ENCODE measurements at regions not wholly inside any gene's neighbourhood (a gene's known extent, or its start where the extent isn't known, plus 50 kb on each side); places are given as distances from the start of the nearest gene placed in this dataset.
"Not testable (repeated sequence)": the region's sequence is repeated elsewhere in the genome, so short reads cannot be mapped to it uniquely, and the experiment has no call there.

GRCh38 chr4:75287738-75288517 lies 226.3 kb downstream of the RCHY1 start:
- DNase-seq (ENCODE audit: low spot score): no peak

- DNase-seq (ENCODE audit: low spot score): no peak
Measured at GRCh38 chr4:75285837-75286236, 228.4 kb downstream of the RCHY1 start.

GRCh38 chr4:75284831-75285230 lies 229.4 kb downstream of the RCHY1 start:
- no peak for DNase-seq (ENCODE audit: low spot score)

- DNase-seq (ENCODE audit: low spot score): not testable (repeated sequence)
Measured at GRCh38 chr4:75280461-75280860, 233.7 kb downstream of the RCHY1 start.

GRCh38 chr4:75259306-75259705 lies 254.9 kb downstream of the RCHY1 start:
- no peak for DNase-seq (ENCODE audit: low spot score)

GRCh38 chr4:75255261-75255660 lies 258.9 kb downstream of the RCHY1 start:
- no peak for DNase-seq (ENCODE audit: low spot score)

- no peak for DNase-seq (ENCODE audit: low spot score)
Measured at GRCh38 chr4:75254745-75255144, 259.5 kb downstream of the RCHY1 start.

- not testable (repeated sequence) for DNase-seq (ENCODE audit: low spot score)
Measured at GRCh38 chr4:75253094-75253493, 261.1 kb downstream of the RCHY1 start.

GRCh38 chr4:75251547-75251946 lies 262.7 kb downstream of the RCHY1 start:
- no peak for DNase-seq (ENCODE audit: low spot score)

GRCh38 chr4:75249739-75250138 lies 264.5 kb downstream of the RCHY1 start:
- no peak for DNase-seq (ENCODE audit: low spot score)

- DNase-seq (ENCODE audit: low spot score): no peak
Measured at GRCh38 chr4:75248770-75249407, 265.3 kb downstream of the RCHY1 start.

GRCh38 chr4:75244325-75244724 lies 269.9 kb downstream of the RCHY1 start:
- DNase-seq (ENCODE audit: low spot score): no peak

- DNase-seq (ENCODE audit: low spot score): no peak
Measured at GRCh38 chr4:75243570-75243969, 270.6 kb downstream of the RCHY1 start.

- DNase-seq (ENCODE audit: low spot score): no peak
Measured at GRCh38 chr4:75235359-75235951, 278.7 kb downstream of the RCHY1 start.

GRCh38 chr4:75232546-75232945 lies 281.7 kb downstream of the RCHY1 start:
- no peak for DNase-seq (ENCODE audit: low spot score)

GRCh38 chr4:75229806-75230570 lies 284.2 kb downstream of the RCHY1 start:
- DNase-seq (ENCODE audit: low spot score): no peak

- DNase-seq (ENCODE audit: low spot score): no peak
Measured at GRCh38 chr4:75213480-75213879, 280.6 kb downstream of the PARM1 start.

- DNase-seq (ENCODE audit: low spot score): no peak
Measured at GRCh38 chr4:75211422-75211821, 278.5 kb downstream of the PARM1 start.

- DNase-seq (ENCODE audit: low spot score): no peak
Measured at GRCh38 chr4:75207902-75208301, 275.0 kb downstream of the PARM1 start.

- DNase-seq (ENCODE audit: low spot score): no peak
Measured at GRCh38 chr4:75195111-75195510, 262.2 kb downstream of the PARM1 start.

GRCh38 chr4:75194180-75194579 lies 261.3 kb downstream of the PARM1 start:
- DNase-seq (ENCODE audit: low spot score): no peak

GRCh38 chr4:75192182-75192581 lies 259.3 kb downstream of the PARM1 start:
- DNase-seq (ENCODE audit: low spot score): not testable (repeated sequence)
